HL-60 (cell line): ENCODE measurements at regions not wholly inside any gene's neighbourhood (a gene's known extent, or its start where the extent isn't known, plus 50 kb on each side); places are given as distances from the start of the nearest gene placed in this dataset.

ENCODE experiments used
- CTCF ChIP-seq: IDR thresholded peaks from one replicate; pipeline ENCODE4 v1.5.1; 2011; ENCODE audit warnings: low read length, control low read depth, inconsistent platforms; ENCODE audit not compliant: insufficient read depth
- POLR2AphosphoS5 ChIP-seq: IDR thresholded peaks from 2 replicates; pipeline ENCODE4 v1.6.1; 2012; ENCODE audit warnings: low read depth

GRCh38 chr21:40905251-40905650 is 58.3 kb upstream of the DSCAM start:
- no peak for TF ChIP-seq CTCF
- no peak for TF ChIP-seq POLR2AphosphoS5
